HepG2 (cell line): ENCODE measurements at regions not wholly inside any gene's neighbourhood (a gene's known extent, or its start where the extent isn't known, plus 50 kb on each side); places are given as distances from the start of the nearest gene placed in this dataset.

Experiments used
- ATAC-seq: fragments of 200-7000 bp; cut with Tn5 transposase; 3 replicates; pipeline ENCODE4 v1.9.1; 2020; ENCODE audit warnings: mild to moderate bottlenecking, moderate library complexity
- BruUV-seq: library from RNA; stranded (reverse); fragments of 400-500 nt; replicated peaks from 2 replicates; lab custom pipeline; 2021; lab: Mats Ljungman, UMichigan
- CTCF ChIA-PET: fragments of 300-600 bp; formaldehyde crosslinking; extraction: SDS; loops from one replicate; lab custom pipeline; 2021; ENCODE audit warnings: low total read pairs, inconsistent platforms, low intra/inter-chr PET ratio; lab: Yijun Ruan, JAX
- POLR2A ChIA-PET: fragments of 350-600 bp; sonication (Branson Sonifier 250); formaldehyde crosslinking; loops from one replicate; lab custom pipeline; 2020; ENCODE audit warnings: antibody characterized with exemption, inconsistent platforms; lab: Yijun Ruan, JAX
- DNase-seq: peaks from one replicate; pipeline ENCODE4 v3.0.0-alpha.2; 2015; ENCODE audit warnings: low spot score
- FAIRE-seq: peaks from 3 replicates; lab custom pipeline; 2011; peaks lifted over from hg19 to GRCh38; lab: Jason Lieb, UNC
- H2AFZ ChIP-seq: one replicate; pipeline ENCODE4 v1.6.1; 2011; ENCODE audit warnings: low read length, inconsistent platforms
- H3K27ac ChIP-seq: fragments of 300-600 bp; 3 replicates; pipeline ENCODE4 v1.8.0; 2011; ENCODE audit warnings: mixed run types, mild to moderate bottlenecking, mixed read lengths, low read length, inconsistent platforms; ENCODE audit not compliant: insufficient read depth; ENCODE audit errors: extremely low read length
- H3K27me3 ChIP-seq, 2 experiments: fragments of 200-600 bp in 1 of 2; 2 replicates in 1 of 2; 3 replicates in 1 of 2; pipeline versions ENCODE4 v1.6.0 to v1.8.0; 2011; ENCODE audit warnings: low read length in 2 of 2, mild to moderate bottlenecking in 2 of 2, moderate library complexity in 2 of 2, inconsistent platforms in 1 of 2; ENCODE audit not compliant: insufficient read depth in 2 of 2, control insufficient read depth in 1 of 2
- H3K36me3 ChIP-seq, 2 experiments: fragments of 200-600 bp in 1 of 2; replicated peaks in 1 of 2; 2 replicates in 1 of 2; 3 replicates in 1 of 2; pipeline versions ENCODE4 v1.5.1 to v1.8.0; 2011; ENCODE audit warnings: low read length in 2 of 2, inconsistent platforms in 1 of 2; ENCODE audit not compliant: insufficient read depth in 2 of 2, control insufficient read depth in 1 of 2
- H3K4me1 ChIP-seq: 2 replicates; pipeline ENCODE4 v1.5.1; 2012; ENCODE audit warnings: low read length, inconsistent platforms; ENCODE audit not compliant: insufficient read depth
- H3K4me2 ChIP-seq: 2 replicates; pipeline ENCODE4 v1.6.0; 2011; ENCODE audit warnings: low read depth, low read length, inconsistent platforms
- H3K4me3 ChIP-seq, 3 experiments: fragments of 200-600 bp in 1 of 3; sonication (generic), shearing (Covaris generic) in 1 of 3; replicated peaks in 1 of 3; 2 replicates each; pipeline ENCODE4 v1.5.1; 2011 to 2016; ENCODE audit warnings: low read length in 3 of 3, inconsistent platforms in 2 of 3, low read depth in 2 of 3, mild to moderate bottlenecking in 2 of 3, control low read depth in 1 of 3, mixed read lengths in 1 of 3; ENCODE audit not compliant: insufficient read depth in 1 of 3
- H3K79me2 ChIP-seq: one replicate; pipeline ENCODE4 v1.6.1; 2011; ENCODE audit warnings: low read length, inconsistent platforms; ENCODE audit not compliant: insufficient read depth
- H3K9ac ChIP-seq: 2 replicates; pipeline ENCODE4 v1.6.0; 2011; ENCODE audit warnings: mild to moderate bottlenecking, low read depth, low read length, inconsistent platforms; ENCODE audit not compliant: insufficient read depth
- H3K9me3 ChIP-seq: 2 replicates; pipeline ENCODE4 v1.5.1; 2012; ENCODE audit warnings: mild to moderate bottlenecking, low read length
- H4K20me1 ChIP-seq: 2 replicates; pipeline ENCODE4 v1.6.0; 2011; ENCODE audit warnings: inconsistent platforms, mild to moderate bottlenecking, low read length, moderate library complexity; ENCODE audit not compliant: insufficient read depth
- DMAP1 ChIP-seq: IDR thresholded peaks from 2 replicates; pipeline ENCODE4 v1.6.1; 2016
- GATA4 ChIP-seq: sonication (generic); IDR thresholded peaks from 2 replicates; pipeline ENCODE4 v1.6.1; 2016; ENCODE audit warnings: antibody characterized with exemption, low read depth, borderline replicate concordance
- HNRNPL ChIP-seq: fragments of 200-400 bp; formaldehyde crosslinking; IDR thresholded peaks from 2 replicates; pipeline ENCODE4 v1.6.1; 2017; ENCODE audit warnings: mild to moderate bottlenecking, low read depth, low read length
- HOXD1 ChIP-seq: sonication (generic); formaldehyde crosslinking; IDR thresholded peaks from 2 replicates; pipeline ENCODE4 v1.5.0; 2020; ENCODE audit warnings: missing genetic modification reagents
- KAT8 ChIP-seq: IDR thresholded peaks from 2 replicates; pipeline ENCODE4 v1.6.1; 2016; ENCODE audit warnings: missing genetic modification reagents, missing compliant biosample characterization
- KDM1A ChIP-seq: IDR thresholded peaks from 2 replicates; pipeline ENCODE4 v1.6.1; 2016; ENCODE audit warnings: missing compliant biosample characterization
- MBD4 ChIP-seq: IDR thresholded peaks from 2 replicates; pipeline ENCODE4 v1.6.1; 2012; ENCODE audit warnings: low read length, inconsistent platforms, borderline replicate concordance
- RCOR2 ChIP-seq: IDR thresholded peaks from 2 replicates; pipeline ENCODE4 v1.6.1; 2016; ENCODE audit warnings: missing biosample characterization, missing genetic modification reagents
- TCF12 ChIP-seq, 2 experiments: fragments of 450-650 bp in 1 of 2; sonication (generic) in 1 of 2; formaldehyde crosslinking in 1 of 2; IDR thresholded peaks; 2 replicates each; pipeline versions ENCODE4 v1.6.1 to v1.8.0; 2017 to 2022; ENCODE audit warnings: antibody characterized with exemption in 1 of 2, mild to moderate bottlenecking in 1 of 2, missing genetic modification reagents in 1 of 2, moderate library complexity in 1 of 2
- ZBTB38 ChIP-seq: sonication (generic); formaldehyde crosslinking; IDR thresholded peaks from 2 replicates; pipeline ENCODE4 v1.5.1; 2020; ENCODE audit warnings: mild to moderate bottlenecking, missing genetic modification reagents
- ZFP1 ChIP-seq: IDR thresholded peaks from 2 replicates; pipeline ENCODE4 v1.6.1; 2016
- ZIK1 ChIP-seq: sonication (generic); formaldehyde crosslinking; IDR thresholded peaks from 2 replicates; pipeline ENCODE4 v1.5.0; 2020; ENCODE audit warnings: mild to moderate bottlenecking, low read depth, missing genetic modification reagents, borderline replicate concordance
- ZNF17 ChIP-seq: sonication (generic); formaldehyde crosslinking; IDR thresholded peaks from 2 replicates; pipeline ENCODE4 v1.5.0; 2020; ENCODE audit warnings: mild to moderate bottlenecking, missing genetic modification reagents
- WGBS: methylation state at CpG from one replicate; pipeline ENCODE4 v1.1.6; 2017; ENCODE audit warnings: low lambda C conversion rate; 5-methylcytosine and 5-hydroxymethylcytosine counted together
- in situ Hi-C: cut with HindIII; loops from 2 replicates; pipeline ENCODE4 v1.10.0; 2017; ENCODE audit warnings: low pct_unique_long_range_greater_than_20kb; ENCODE audit not compliant: extremely low pct_ligation_motif_present
- intact Hi-C: fragments of 100-400 bp; cut with micrococcal nuclease; formaldehyde crosslinking; loops from one replicate; pipeline ENCODE4 v1.10.0; 2022; ENCODE audit not compliant: unreplicated experiment
- TF ChIP-seq, protein P1 (sequence below): sonication (generic); formaldehyde crosslinking; IDR thresholded peaks from 2 replicates; pipeline ENCODE4 v1.5.1; 2020; ENCODE audit warnings: mild to moderate bottlenecking, moderate library complexity, missing genetic modification reagents
- TF ChIP-seq, protein P2 (sequence below): sonication (generic); formaldehyde crosslinking; IDR thresholded peaks from 2 replicates; pipeline ENCODE4 v1.5.0; 2020; ENCODE audit warnings: mild to moderate bottlenecking, missing genetic modification reagents, moderate library complexity
- TF ChIP-seq, protein P3 (sequence below), 2 experiments: sonication (generic) in 1 of 2; formaldehyde crosslinking in 1 of 2; IDR thresholded peaks; 2 replicates each; pipeline versions ENCODE4 v1.6.1 to v1.9.0; 2014 to 2022; ENCODE audit warnings: antibody characterized with exemption in 1 of 2, borderline replicate concordance in 1 of 2, inconsistent platforms in 1 of 2, low read depth in 1 of 2, missing genetic modification reagents in 1 of 2

DNA sequence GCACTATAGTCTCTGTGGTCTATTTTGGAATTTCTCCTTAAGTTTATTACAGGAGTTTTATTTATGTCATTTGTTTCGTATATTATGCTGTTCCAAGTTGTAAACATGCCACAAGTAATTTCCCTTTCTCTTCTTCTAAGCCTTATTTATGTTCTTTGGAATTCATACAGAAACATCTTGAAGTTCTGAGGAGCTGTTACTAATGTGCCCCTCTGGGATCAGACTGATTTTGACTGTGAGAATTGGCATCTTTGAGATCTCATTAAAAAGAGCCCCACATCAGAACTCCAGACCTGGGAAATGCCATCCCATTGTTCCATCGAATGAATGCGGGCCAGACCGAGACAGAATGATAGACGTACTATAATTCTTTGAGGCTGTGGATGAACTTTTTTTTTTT is 138.8 kb upstream of the CD180 start:
- in situ Hi-C loops (no loop called here), intact Hi-C loops (no loop called here)
- ChIA-PET CTCF (no interaction called here), POLR2A (no interaction called here)
- Histone ChIP-seq H3K4me3 (no peak overlapping the region), H4K20me1 (no peaks in the 10 kb centered on the region), H3K9ac (no peak overlapping the region), H3K27ac (no peak overlapping the region), H3K4me1 (no peaks in the 10 kb centered on the region), H3K4me2 (no peak overlapping the region), H2AFZ (no peak overlapping the region), H3K36me3 (no peaks in the 10 kb centered on the region), H3K27me3 (no peaks in the 10 kb centered on the region), H3K9me3 (no peaks in the 10 kb centered on the region), H3K79me2 (no peaks in the 10 kb centered on the region)
- no peak for TF ChIP-seq RCOR2 (CRISPR knock-in tag)
- no peak for TF ChIP-seq KAT8 (CRISPR knock-in tag)
- TF ChIP-seq, protein P1, sequence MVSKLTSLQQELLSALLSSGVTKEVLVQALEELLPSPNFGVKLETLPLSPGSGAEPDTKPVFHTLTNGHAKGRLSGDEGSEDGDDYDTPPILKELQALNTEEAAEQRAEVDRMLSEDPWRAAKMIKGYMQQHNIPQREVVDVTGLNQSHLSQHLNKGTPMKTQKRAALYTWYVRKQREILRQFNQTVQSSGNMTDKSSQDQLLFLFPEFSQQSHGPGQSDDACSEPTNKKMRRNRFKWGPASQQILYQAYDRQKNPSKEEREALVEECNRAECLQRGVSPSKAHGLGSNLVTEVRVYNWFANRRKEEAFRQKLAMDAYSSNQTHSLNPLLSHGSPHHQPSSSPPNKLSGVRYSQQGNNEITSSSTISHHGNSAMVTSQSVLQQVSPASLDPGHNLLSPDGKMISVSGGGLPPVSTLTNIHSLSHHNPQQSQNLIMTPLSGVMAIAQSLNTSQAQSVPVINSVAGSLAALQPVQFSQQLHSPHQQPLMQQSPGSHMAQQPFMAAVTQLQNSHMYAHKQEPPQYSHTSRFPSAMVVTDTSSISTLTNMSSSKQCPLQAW (CRISPR knock-in tag): no peak
- TF ChIP-seq GATA4: no peak
- TF ChIP-seq, protein P2, sequence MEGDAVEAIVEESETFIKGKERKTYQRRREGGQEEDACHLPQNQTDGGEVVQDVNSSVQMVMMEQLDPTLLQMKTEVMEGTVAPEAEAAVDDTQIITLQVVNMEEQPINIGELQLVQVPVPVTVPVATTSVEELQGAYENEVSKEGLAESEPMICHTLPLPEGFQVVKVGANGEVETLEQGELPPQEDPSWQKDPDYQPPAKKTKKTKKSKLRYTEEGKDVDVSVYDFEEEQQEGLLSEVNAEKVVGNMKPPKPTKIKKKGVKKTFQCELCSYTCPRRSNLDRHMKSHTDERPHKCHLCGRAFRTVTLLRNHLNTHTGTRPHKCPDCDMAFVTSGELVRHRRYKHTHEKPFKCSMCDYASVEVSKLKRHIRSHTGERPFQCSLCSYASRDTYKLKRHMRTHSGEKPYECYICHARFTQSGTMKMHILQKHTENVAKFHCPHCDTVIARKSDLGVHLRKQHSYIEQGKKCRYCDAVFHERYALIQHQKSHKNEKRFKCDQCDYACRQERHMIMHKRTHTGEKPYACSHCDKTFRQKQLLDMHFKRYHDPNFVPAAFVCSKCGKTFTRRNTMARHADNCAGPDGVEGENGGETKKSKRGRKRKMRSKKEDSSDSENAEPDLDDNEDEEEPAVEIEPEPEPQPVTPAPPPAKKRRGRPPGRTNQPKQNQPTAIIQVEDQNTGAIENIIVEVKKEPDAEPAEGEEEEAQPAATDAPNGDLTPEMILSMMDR (CRISPR knock-in tag): no peak
- no peak for TF ChIP-seq MBD4
- TF ChIP-seq DMAP1: no peak
- no peak for TF ChIP-seq ZFP1
- TF ChIP-seq ZIK1 (CRISPR knock-in tag): no peak
- TF ChIP-seq ZNF17 (CRISPR knock-in tag): no peak
- TF ChIP-seq, protein P3, sequence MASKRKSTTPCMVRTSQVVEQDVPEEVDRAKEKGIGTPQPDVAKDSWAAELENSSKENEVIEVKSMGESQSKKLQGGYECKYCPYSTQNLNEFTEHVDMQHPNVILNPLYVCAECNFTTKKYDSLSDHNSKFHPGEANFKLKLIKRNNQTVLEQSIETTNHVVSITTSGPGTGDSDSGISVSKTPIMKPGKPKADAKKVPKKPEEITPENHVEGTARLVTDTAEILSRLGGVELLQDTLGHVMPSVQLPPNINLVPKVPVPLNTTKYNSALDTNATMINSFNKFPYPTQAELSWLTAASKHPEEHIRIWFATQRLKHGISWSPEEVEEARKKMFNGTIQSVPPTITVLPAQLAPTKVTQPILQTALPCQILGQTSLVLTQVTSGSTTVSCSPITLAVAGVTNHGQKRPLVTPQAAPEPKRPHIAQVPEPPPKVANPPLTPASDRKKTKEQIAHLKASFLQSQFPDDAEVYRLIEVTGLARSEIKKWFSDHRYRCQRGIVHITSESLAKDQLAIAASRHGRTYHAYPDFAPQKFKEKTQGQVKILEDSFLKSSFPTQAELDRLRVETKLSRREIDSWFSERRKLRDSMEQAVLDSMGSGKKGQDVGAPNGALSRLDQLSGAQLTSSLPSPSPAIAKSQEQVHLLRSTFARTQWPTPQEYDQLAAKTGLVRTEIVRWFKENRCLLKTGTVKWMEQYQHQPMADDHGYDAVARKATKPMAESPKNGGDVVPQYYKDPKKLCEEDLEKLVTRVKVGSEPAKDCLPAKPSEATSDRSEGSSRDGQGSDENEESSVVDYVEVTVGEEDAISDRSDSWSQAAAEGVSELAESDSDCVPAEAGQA (IDR thresholded peaks at IDR 0.05; ENCODE audit: low read depth): no peak
- TF ChIP-seq, protein P3 (CRISPR knock-in tag; IDR thresholded peaks at IDR 0.05; ENCODE audit: borderline replicate concordance): no peak
- no peak for TF ChIP-seq KDM1A (CRISPR knock-in tag)
- TF ChIP-seq HOXD1 (CRISPR knock-in tag): no peak
- no peak for TF ChIP-seq HNRNPL
- TF ChIP-seq ZBTB38 (CRISPR knock-in tag): no peak
- TF ChIP-seq TCF12 (IDR thresholded peaks at IDR 0.05): no peak
- TF ChIP-seq TCF12 (CRISPR knock-in tag; IDR thresholded peaks at IDR 0.05): no peak
- FAIRE-seq (no peak), DNase-seq (no peak), ATAC-seq (no peak)
- 56% methylated on average over 5 of the region's 5 CpGs for WGBS
- no TSS peak for BruUV-seq
